Ascending aorta (tissue), 2 donors: ENCODE measurements at regions not wholly inside any gene's neighbourhood (a gene's known extent, or its start where the extent isn't known, plus 50 kb on each side); places are given as distances from the start of the nearest gene placed in this dataset.

Experiments used
- DNase-seq, 2 donors: peaks; one replicate each; pipeline ENCODE4 v3.0.0-alpha.2; 2019; ENCODE audit warnings: low spot score in 2 of 2
- H3K27ac ChIP-seq, 2 donors: fragments of 200-600 bp; sonication (generic); one replicate each; pipeline ENCODE4 v1.5.1; 2016 to 2017; ENCODE audit warnings: mild to moderate bottlenecking in 1 of 2
- H3K27me3 ChIP-seq: fragments of 200-600 bp; sonication (generic); one replicate; pipeline ENCODE4 v1.5.1; 2017
- H3K36me3 ChIP-seq, 2 donors: fragments of 200-600 bp; sonication (generic); one replicate each; pipeline ENCODE4 v1.5.1; 2016
- H3K4me1 ChIP-seq, 2 donors: fragments of 200-600 bp; sonication (generic); one replicate each; pipeline ENCODE4 v1.5.1; 2016 to 2017; ENCODE audit warnings: mild to moderate bottlenecking in 1 of 2
- H3K4me3 ChIP-seq, 2 donors: fragments of 200-600 bp; sonication (generic); one replicate each; pipeline ENCODE4 v1.5.1; 2016 to 2017; ENCODE audit warnings: mild to moderate bottlenecking in 1 of 2
- H3K9me3 ChIP-seq, 2 donors: fragments of 200-600 bp; sonication (generic); one replicate each; pipeline ENCODE4 v1.5.1; 2016
- intact Hi-C: fragments of 100-400 bp; cut with DNase I; formaldehyde crosslinking; loops from one replicate; pipeline ENCODE4 v1.15.1; 2023
- TF ChIP-seq, protein P1 (sequence below), 3 experiments: fragments of 200-600 bp in 2 of 3; fragments of 450-650 bp in 1 of 3; sonication (generic) in 2 of 3; IDR thresholded peaks; one replicate each; pipeline ENCODE4 v1.5.1; 2016 to 2019; ENCODE audit warnings: antibody characterized with exemption in 3 of 3, mild to moderate bottlenecking in 1 of 3, moderate library complexity in 1 of 3

DNA sequence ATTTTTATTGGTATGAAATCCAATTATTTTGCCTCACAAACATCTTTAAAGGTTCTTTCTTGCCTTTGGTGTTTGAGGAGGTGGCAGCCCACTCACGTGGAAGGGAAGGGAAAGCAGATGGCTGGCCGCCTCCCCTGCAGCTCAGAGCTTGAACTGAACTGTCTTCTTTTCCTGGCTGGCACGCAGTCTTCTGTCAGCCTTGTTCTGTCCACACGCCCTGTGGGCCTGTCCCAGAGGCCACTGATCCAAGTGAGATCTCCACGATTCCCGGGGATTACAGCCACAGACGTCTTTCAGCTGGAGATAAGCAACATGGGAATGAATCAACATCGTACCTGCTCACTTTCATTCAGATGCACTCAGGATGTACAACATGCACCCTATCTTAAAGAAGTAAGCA is 73.3 kb downstream of the TMEM18 start:
- Histone ChIP-seq H3K4me1 (no peaks in the 10 kb centered on the region), H3K27me3 (no peaks in the 10 kb centered on the region), H3K36me3 (no peaks in the 10 kb centered on the region), H3K27ac (no peak overlapping the region), H3K4me3 (no peak overlapping the region), H3K9me3 (no peaks in the 10 kb centered on the region)
- TF ChIP-seq, protein P1, sequence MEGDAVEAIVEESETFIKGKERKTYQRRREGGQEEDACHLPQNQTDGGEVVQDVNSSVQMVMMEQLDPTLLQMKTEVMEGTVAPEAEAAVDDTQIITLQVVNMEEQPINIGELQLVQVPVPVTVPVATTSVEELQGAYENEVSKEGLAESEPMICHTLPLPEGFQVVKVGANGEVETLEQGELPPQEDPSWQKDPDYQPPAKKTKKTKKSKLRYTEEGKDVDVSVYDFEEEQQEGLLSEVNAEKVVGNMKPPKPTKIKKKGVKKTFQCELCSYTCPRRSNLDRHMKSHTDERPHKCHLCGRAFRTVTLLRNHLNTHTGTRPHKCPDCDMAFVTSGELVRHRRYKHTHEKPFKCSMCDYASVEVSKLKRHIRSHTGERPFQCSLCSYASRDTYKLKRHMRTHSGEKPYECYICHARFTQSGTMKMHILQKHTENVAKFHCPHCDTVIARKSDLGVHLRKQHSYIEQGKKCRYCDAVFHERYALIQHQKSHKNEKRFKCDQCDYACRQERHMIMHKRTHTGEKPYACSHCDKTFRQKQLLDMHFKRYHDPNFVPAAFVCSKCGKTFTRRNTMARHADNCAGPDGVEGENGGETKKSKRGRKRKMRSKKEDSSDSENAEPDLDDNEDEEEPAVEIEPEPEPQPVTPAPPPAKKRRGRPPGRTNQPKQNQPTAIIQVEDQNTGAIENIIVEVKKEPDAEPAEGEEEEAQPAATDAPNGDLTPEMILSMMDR (IDR thresholded peaks at IDR 0.05): no peak
- intact Hi-C loops: no loop called here
- DNase-seq: no peak

DNA sequence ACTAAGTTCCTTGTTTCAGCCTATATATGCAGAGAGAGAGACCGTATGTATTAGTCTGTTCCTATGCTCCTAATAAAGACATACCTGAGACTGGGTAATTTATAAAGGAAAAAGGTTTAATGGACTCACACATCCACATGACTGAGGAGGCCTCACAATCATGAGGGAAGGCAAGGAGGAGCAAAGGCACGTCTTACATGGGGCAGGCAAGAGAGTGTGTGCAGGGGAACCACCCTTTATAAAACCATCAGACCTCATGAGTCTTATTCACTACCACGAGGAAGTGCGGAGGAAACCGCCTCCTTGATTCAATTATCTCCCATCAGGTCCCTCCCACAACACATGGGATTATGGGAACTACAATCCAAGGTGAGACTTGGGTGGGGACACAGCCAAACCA is 73.8 kb downstream of the TMEM18 start:
- H3K36me3 ChIP-seq: no peaks in the 10 kb centered on the region
- no peak for DNase-seq
- no peak overlapping the region for H3K27ac ChIP-seq
- TF ChIP-seq, protein P1 (IDR thresholded peaks at IDR 0.05): no peak
- H3K4me1 ChIP-seq: no peaks in the 10 kb centered on the region
- H3K27me3 ChIP-seq: no peaks in the 10 kb centered on the region
- intact Hi-C loops: no loop called here
- no peaks in the 10 kb centered on the region for H3K9me3 ChIP-seq
- H3K4me3 ChIP-seq: no peak overlapping the region

DNA sequence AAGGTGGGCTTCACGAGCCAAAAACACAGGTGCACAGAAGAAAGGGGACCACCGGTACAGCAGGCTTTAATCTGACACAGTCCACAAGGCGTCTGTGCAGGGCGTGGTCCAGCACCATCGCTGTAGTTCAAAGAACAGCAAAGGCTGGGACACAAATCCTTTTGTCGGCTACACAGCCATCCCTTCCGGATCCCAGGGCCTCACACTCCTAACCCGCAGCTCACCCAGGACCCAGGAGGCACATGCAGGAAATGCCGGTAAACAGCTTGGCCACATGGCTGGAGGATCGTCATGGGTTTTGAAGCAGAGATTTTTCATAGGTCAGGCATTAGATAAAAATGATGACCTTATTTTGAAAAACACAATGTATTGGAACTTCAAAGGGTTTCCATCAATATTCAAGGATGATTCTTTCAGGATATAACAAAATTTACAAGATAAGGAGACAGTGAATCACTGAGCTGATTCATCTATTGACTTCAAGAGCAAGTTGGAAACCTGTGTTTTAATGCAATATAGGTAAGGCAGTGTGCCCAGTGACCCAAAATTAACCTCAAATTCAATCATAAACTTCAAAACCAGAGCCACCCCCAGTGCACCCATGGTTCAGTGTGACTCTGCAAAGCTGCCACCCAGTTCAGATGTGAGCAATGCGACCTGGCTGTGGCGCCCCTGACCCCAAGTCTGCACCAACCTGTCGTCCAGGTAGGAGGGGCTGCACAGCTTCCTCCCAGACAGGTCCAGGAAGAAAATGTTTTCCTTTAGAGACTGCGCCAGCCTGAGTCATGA is 74.4 kb downstream of the TMEM18 start:
- TF ChIP-seq, protein P1 (IDR thresholded peaks at IDR 0.05): no peak
- DNase-seq: no peak
- intact Hi-C loops: no loop called here
- Histone ChIP-seq H3K9me3 (no peaks in the 10 kb centered on the region), H3K36me3 (no peaks in the 10 kb centered on the region), H3K27ac (no peak overlapping the region), H3K4me1 (no peaks in the 10 kb centered on the region), H3K27me3 (no peaks in the 10 kb centered on the region), H3K4me3 (no peak overlapping the region)

DNA sequence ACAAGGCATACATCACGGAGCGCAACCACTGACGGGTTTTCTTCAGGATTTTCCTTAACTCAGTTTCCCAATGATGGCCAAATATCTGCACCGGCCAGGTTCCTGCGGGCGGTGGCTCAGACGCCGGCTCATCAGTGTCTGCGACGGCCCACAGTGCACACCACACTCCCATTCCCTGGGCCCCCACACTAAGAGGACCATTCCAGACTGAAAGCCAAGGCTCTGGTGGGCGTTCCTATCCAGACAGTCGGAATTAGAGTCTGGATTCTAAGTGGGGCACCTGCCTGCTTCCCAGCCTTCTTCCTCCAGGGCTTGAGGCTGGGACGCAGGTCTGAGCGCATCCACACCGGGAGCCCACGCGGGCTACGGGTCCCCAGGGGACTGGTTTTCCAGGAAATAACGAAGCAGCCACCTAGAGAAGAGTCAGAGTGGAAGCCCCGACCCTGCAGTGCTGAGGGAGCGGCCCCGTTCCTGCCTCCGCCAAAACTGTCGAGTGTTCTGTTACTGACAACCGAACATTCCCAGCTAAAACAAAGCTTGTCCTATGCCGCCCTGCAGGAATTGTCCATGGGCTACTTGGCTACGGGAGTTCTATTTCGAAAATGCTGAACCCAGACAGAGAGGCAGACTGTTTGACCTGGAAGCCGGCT is 75.3 kb downstream of the TMEM18 start:
- TF ChIP-seq, protein P1 (IDR thresholded peaks at IDR 0.05): no peak
- no peak for DNase-seq

DNA sequence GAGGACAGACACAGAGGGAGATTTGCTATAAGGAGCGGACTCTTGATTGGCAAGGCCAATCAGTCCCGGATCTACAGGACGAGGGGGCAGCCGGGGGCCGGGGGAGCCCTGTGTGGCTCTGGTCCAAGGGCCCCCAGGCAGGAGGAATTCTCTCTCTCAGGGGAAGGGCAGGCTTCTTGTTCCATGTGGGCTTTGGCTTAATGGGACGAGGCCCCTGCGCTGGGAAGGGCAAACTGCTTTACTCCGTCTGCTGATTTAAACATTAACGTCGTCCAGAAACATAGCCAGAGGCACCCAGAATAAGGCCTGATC is 75.9 kb downstream of the TMEM18 start:
- no peaks in the 10 kb centered on the region for H3K4me1 ChIP-seq
- TF ChIP-seq, protein P1 (IDR thresholded peaks at IDR 0.05): no peak
- no peaks in the 10 kb centered on the region for H3K27me3 ChIP-seq
- no peak for DNase-seq
- no peaks in the 10 kb centered on the region for H3K36me3 ChIP-seq
- H3K27ac ChIP-seq: no peak overlapping the region
- intact Hi-C loops: no loop called here
- H3K4me3 ChIP-seq: no peak overlapping the region
- H3K9me3 ChIP-seq: no peaks in the 10 kb centered on the region

More for the DNA sequence above, 75.3 kb downstream of the TMEM18 start:
- Histone ChIP-seq H3K36me3 (no peaks in the 10 kb centered on the region), H3K27me3 (no peaks in the 10 kb centered on the region), H3K4me3 (no peak overlapping the region), H3K4me1 (no peaks in the 10 kb centered on the region), H3K27ac (no peak overlapping the region), H3K9me3 (no peaks in the 10 kb centered on the region)
- intact Hi-C loops: no loop called here
